GM12878 (cell line): ENCODE measurements at regions not wholly inside any gene's neighbourhood (a gene's known extent, or its start where the extent isn't known, plus 50 kb on each side); places are given as distances from the start of the nearest gene placed in this dataset.

Experiments
- ATAC-seq: fragments of 200-7000 bp; cut with Tn5 transposase; 3 replicates; pipeline ENCODE4 v1.9.1; 2020; ENCODE audit warnings: mild to moderate bottlenecking, moderate library complexity
- BruUV-seq: library from RNA; stranded (reverse); fragments of 400-500 nt; replicated peaks from 2 replicates; lab custom pipeline; 2021; lab: Mats Ljungman, UMichigan
- CTCF ChIA-PET: fragments of 300-600 bp; sonication (Branson Sonifier 250); formaldehyde crosslinking; extraction: SDS; loops from one replicate; lab custom pipeline; 2021; ENCODE audit warnings: inconsistent platforms; lab: Yijun Ruan, JAX
- POLR2A ChIA-PET: fragments of 350-600 bp; formaldehyde crosslinking; extraction: SDS; loops from one replicate; lab custom pipeline; 2021; ENCODE audit warnings: inconsistent platforms; lab: Charles Lee
- RAD21 ChIA-PET: fragments of 300-600 bp; sonication (Branson Sonifier 250); formaldehyde crosslinking; loops from one replicate; lab custom pipeline; 2023; ENCODE audit warnings: antibody characterized with exemption; ENCODE audit not compliant: unreplicated experiment; lab: Charles Lee
- SMC1A ChIA-PET: fragments of 300-600 bp; sonication (Branson Sonifier 250); formaldehyde crosslinking; loops from one replicate; lab custom pipeline; 2023; ENCODE audit not compliant: unreplicated experiment, uncharacterized antibody; lab: Charles Lee
- DNase-seq: peaks from one replicate; pipeline ENCODE4 v3.0.0-alpha.2; 2011; ENCODE audit warnings: low read depth, low spot score
- FAIRE-seq: peaks from 3 replicates; lab custom pipeline; 2011; peaks lifted over from hg19 to GRCh38; lab: Jason Lieb, UNC
- H2AFZ ChIP-seq: 2 replicates; pipeline ENCODE4 v1.6.0; 2011; ENCODE audit warnings: low read depth, low read length, control low read depth; ENCODE audit not compliant: control insufficient read depth
- H3K27ac ChIP-seq: 2 replicates; pipeline ENCODE4 v1.5.1; 2011; ENCODE audit warnings: control low read depth; ENCODE audit not compliant: control insufficient read depth, insufficient read depth
- H3K27me3 ChIP-seq, 2 experiments: replicated peaks in 1 of 2; 2 replicates each; pipeline versions ENCODE4 v1.6.0 to v1.6.1; 2011; ENCODE audit warnings: low read length in 1 of 2; ENCODE audit not compliant: control insufficient read depth in 2 of 2, insufficient read depth in 2 of 2
- H3K36me3 ChIP-seq, 2 experiments: 2 replicates each; pipeline ENCODE4 v1.5.1; 2011; ENCODE audit warnings: low read length in 1 of 2; ENCODE audit not compliant: control insufficient read depth in 2 of 2, insufficient read depth in 2 of 2
- H3K4me1 ChIP-seq: 2 replicates; pipeline ENCODE4 v1.6.1; 2011; ENCODE audit warnings: mild to moderate bottlenecking, low read length, moderate library complexity, mixed read lengths; ENCODE audit not compliant: control insufficient read depth, insufficient read depth
- H3K4me2 ChIP-seq: 2 replicates; pipeline ENCODE4 v1.6.0; 2011; ENCODE audit warnings: control low read depth; ENCODE audit not compliant: control insufficient read depth, insufficient read depth
- H3K4me3 ChIP-seq: fragments of 200-600 bp; sonication (generic); 2 replicates; pipeline ENCODE4 v1.5.1; 2016
- H3K79me2 ChIP-seq: 2 replicates; pipeline ENCODE4 v1.6.0; 2011; ENCODE audit warnings: low read length; ENCODE audit not compliant: control insufficient read depth, insufficient read depth
- H3K9ac ChIP-seq: 2 replicates; pipeline ENCODE4 v1.8.0; 2011; ENCODE audit warnings: low read length, control low read depth, mixed read lengths; ENCODE audit not compliant: control insufficient read depth, insufficient read depth
- H3K9me3 ChIP-seq: replicated peaks from 3 replicates; pipeline ENCODE4 v1.5.1; 2011; ENCODE audit warnings: mild to moderate bottlenecking, low read length; ENCODE audit not compliant: control insufficient read depth, insufficient read depth
- H4K20me1 ChIP-seq: 2 replicates; pipeline ENCODE4 v1.6.0; 2011; ENCODE audit not compliant: control insufficient read depth, insufficient read depth
- BCL11A ChIP-seq: IDR thresholded peaks from 2 replicates; pipeline ENCODE4 v1.6.1; 2011; ENCODE audit warnings: low read depth, low read length
- CEBPZ ChIP-seq: fragments of 150-350 bp; IDR thresholded peaks from 2 replicates; pipeline ENCODE4 v1.6.1; 2016; ENCODE audit warnings: low read depth, low read length
- CHD2 ChIP-seq: IDR thresholded peaks from 2 replicates; pipeline ENCODE4 v1.6.1; 2011; ENCODE audit warnings: low read depth, low read length, improper control_type of control experiment, borderline replicate concordance
- CREM ChIP-seq: IDR thresholded peaks from 2 replicates; pipeline ENCODE4 v1.6.1; 2014; ENCODE audit warnings: antibody characterized with exemption, low read depth
- EED ChIP-seq: sonication (generic); IDR thresholded peaks from 2 replicates; pipeline ENCODE4 v1.6.1; 2016; ENCODE audit warnings: antibody characterized with exemption, low read depth
- EP300 ChIP-seq, 2 experiments: fragments of 150-350 bp in 1 of 2; IDR thresholded peaks; 2 replicates each; pipeline ENCODE4 v1.6.1; 2011 to 2012; ENCODE audit warnings: low read depth in 2 of 2, low read length in 2 of 2, borderline replicate concordance in 1 of 2, improper control_type of control experiment in 1 of 2, inconsistent platforms in 1 of 2; ENCODE audit not compliant: control insufficient read depth in 1 of 2
- EZH2 ChIP-seq: IDR thresholded peaks from 2 replicates; pipeline ENCODE4 v1.6.1; 2012; ENCODE audit warnings: low read depth, mild to moderate bottlenecking, control low read depth, inconsistent platforms, low read length, borderline replicate concordance; ENCODE audit not compliant: control insufficient read depth
- HDAC6 ChIP-seq: fragments of 200-600 bp; sonication (generic); IDR thresholded peaks from one replicate; pipeline ENCODE4 v1.8.0; 2017; ENCODE audit warnings: antibody characterized with exemption; ENCODE audit not compliant: unreplicated experiment
- KLF5 ChIP-seq: fragments of 450-650 bp; IDR thresholded peaks from 2 replicates; pipeline ENCODE4 v1.6.1; 2014; ENCODE audit warnings: mild to moderate bottlenecking; ENCODE audit not compliant: partially characterized antibody
- MEF2B ChIP-seq: fragments of 450-650 bp; IDR thresholded peaks from 2 replicates; pipeline ENCODE4 v1.6.1; 2018; ENCODE audit warnings: mild to moderate bottlenecking, moderate library complexity; ENCODE audit not compliant: partially characterized antibody, poor library complexity, severe bottlenecking
- NRF1 ChIP-seq: conservative IDR thresholded peaks from 2 replicates; pipeline ENCODE4 v1.6.1; 2011; ENCODE audit warnings: mild to moderate bottlenecking, low read depth, low read length, improper control_type of control experiment
- POLR2AphosphoS2 ChIP-seq: IDR thresholded peaks from 2 replicates; pipeline ENCODE4 v1.6.1; 2011; ENCODE audit warnings: low read depth, mild to moderate bottlenecking, low read length, improper control_type of control experiment, moderate library complexity
- RFX5 ChIP-seq: IDR thresholded peaks from 2 replicates; pipeline ENCODE4 v1.6.1; 2011; ENCODE audit warnings: low read depth, low read length, improper control_type of control experiment
- SRF ChIP-seq, 2 experiments: IDR thresholded peaks; 2 replicates each; pipeline ENCODE4 v1.6.1; 2011; ENCODE audit warnings: low read depth in 2 of 2, low read length in 2 of 2, mild to moderate bottlenecking in 1 of 2, moderate library complexity in 1 of 2
- USF2 ChIP-seq: IDR thresholded peaks from 2 replicates; pipeline ENCODE4 v1.6.1; 2011; ENCODE audit warnings: low read depth, low read length, improper control_type of control experiment, borderline replicate concordance
- WGBS: methylation state at CpG from one replicate; pipeline ENCODE4 v1.1.6; 2016; ENCODE audit warnings: low lambda C conversion rate; ENCODE audit not compliant: insufficient replicate concordance, insufficient coverage; ENCODE audit errors: missing lambda C conversion rate; 5-methylcytosine and 5-hydroxymethylcytosine counted together
- in situ Hi-C: fragments of 300-500 bp; cut with MboI; formaldehyde crosslinking; loops from 9 replicates; pipeline ENCODE4 v1.14.3; 2018; ENCODE audit warnings: mixed read lengths
- intact Hi-C: fragments of 100-400 bp; cut with micrococcal nuclease; formaldehyde crosslinking; loops from one replicate; pipeline ENCODE4 v1.14.2; 2022; ENCODE audit not compliant: unreplicated experiment

GRCh38 chr10:4038000-4038399 lies 253.0 kb upstream of the KLF6 start:
- Histone ChIP-seq H3K79me2 (no peaks in the 10 kb centered on the region), H3K4me3 (no peak overlapping the region), H3K4me1 (peaks cover 19% of the 10 kb centered on the region), H3K36me3 (no peaks in the 10 kb centered on the region), H4K20me1 (no peaks in the 10 kb centered on the region), H3K9ac (no peak overlapping the region), H3K4me2 (no peak overlapping the region), H2AFZ (no peak overlapping the region), H3K9me3 (peaks cover 7% of the 10 kb centered on the region; the same call in 2 of the 3 replicates), H3K27ac (no peak overlapping the region), H3K27me3 (no peaks in the 10 kb centered on the region)
- CTCF ChIA-PET: no interaction called here
- SMC1A ChIA-PET: interaction anchor here (0.8 to 1.7 kb wide), 2 partner anchors 11 to 46 kb away, joined by 3 read pairs; no protein-coding TSS in a partner anchor
- intact Hi-C loops (loop anchor here (10.0 kb wide), 1 partner anchor 253 kb away; the partner anchor contains the start of gene KLF6), in situ Hi-C loops (no loop called here)
- POLR2A ChIA-PET: interaction anchor here (1.2 kb wide), 1 partner anchor 8 kb away, joined by 4 read pairs; no protein-coding TSS in a partner anchor
- ATAC-seq (no peak), FAIRE-seq (no peak), DNase-seq (no peak)
- WGBS: 95% methylated on average over 4 of the region's 4 CpGs
- TF ChIP-seq HDAC6 (no peak), POLR2AphosphoS2 (no peak), KLF5 (no peak), NRF1 (no peak), USF2 (no peak), CHD2 (no peak), CREM (no peak), RFX5 (no peak), EED (no peak), SRF (IDR thresholded peaks at IDR 0.05; ENCODE audit: low read depth in 2 of 2, low read length in 2 of 2) (no peak), MEF2B (no peak), EZH2 (no peak), CEBPZ (no peak), EP300 (IDR thresholded peaks at IDR 0.05; ENCODE audit: borderline replicate concordance in 1 of 2, control insufficient read depth in 1 of 2, low read depth in 2 of 2, low read length in 2 of 2) (no peak), BCL11A (no peak)
- BruUV-seq: no TSS peak
- RAD21 ChIA-PET: interaction anchor here (0.9 kb wide), 1 partner anchor 11 kb away, joined by 3 read pairs; no protein-coding TSS in a partner anchor
